Hepatocyte (in vitro differentiated cells): ENCODE measurements at regions not wholly inside any gene's neighbourhood (a gene's known extent, or its start where the extent isn't known, plus 50 kb on each side); places are given as distances from the start of the nearest gene placed in this dataset.
A peak's percentile ranks its signal among the peaks of the same experiment; 100 is the strongest.

ENCODE experiments used
- CTCF ChIP-seq: fragments of 200-600 bp; sonication (generic); IDR thresholded peaks from 2 replicates; pipeline ENCODE4 v1.5.1; 2016; ENCODE audit warnings: antibody characterized with exemption, mild to moderate bottlenecking; ENCODE audit not compliant: poor library complexity
- EZH2 ChIP-seq: fragments of 200-600 bp; sonication (generic); IDR thresholded peaks from 2 replicates; pipeline ENCODE4 v1.6.1; 2016; ENCODE audit warnings: antibody characterized with exemption, mild to moderate bottlenecking, borderline replicate concordance
- EZH2phosphoT487 ChIP-seq: fragments of 200-600 bp; sonication (generic); IDR thresholded peaks from one replicate; pipeline ENCODE4 v1.6.1; 2018; ENCODE audit warnings: antibody characterized with exemption, mild to moderate bottlenecking, low read depth, moderate library complexity; ENCODE audit not compliant: unreplicated experiment, severe bottlenecking

DNA sequence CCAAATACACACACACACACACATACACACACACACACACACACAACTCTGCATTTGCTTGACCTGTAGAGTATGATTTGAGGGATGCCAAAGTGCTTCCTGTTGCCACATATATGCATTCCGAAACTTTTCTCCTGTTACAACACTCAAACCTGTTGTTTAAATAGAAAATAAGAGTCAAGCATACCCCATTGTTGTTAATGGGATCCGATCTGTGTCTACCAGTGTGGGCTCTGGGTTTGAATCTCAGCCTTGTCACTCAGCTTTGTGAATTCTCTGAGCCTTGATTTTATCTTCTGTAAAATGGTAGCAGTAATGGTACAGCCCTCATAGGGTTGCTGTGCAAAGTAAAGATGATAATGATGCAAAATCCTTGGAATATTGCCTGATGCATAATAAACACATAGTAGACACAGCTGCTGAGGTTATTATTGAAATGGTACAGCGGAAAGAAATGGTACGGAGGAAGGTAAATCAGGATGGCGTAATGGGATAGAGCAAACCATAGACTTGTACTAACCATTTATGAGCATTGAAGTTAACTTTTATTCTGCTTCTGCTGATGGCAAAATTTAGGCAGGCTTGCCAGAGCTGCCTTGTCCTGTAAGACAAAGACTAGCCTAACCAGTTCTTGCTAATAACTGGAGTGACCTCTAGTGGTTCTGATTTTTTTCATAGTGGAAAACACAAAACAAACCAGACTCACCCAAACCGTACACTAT lies 113.5 kb upstream of the PHACTR1 start:
- TF ChIP-seq EZH2 (no peak), CTCF (peak; percentile 66), EZH2phosphoT487 (no peak)
